Retina (tissue), 1 donor: ENCODE measurements at regions not wholly inside any gene's neighbourhood (a gene's known extent, or its start where the extent isn't known, plus 50 kb on each side); places are given as distances from the start of the nearest gene placed in this dataset.
"Not testable (repeated sequence)": the region's sequence is repeated elsewhere in the genome, so short reads cannot be mapped to it uniquely, and the experiment has no call there.

ENCODE experiments used
- DNase-seq: peaks from one replicate; pipeline ENCODE4 v3.0.0-alpha.2; 2016

- DNase-seq: not testable (repeated sequence)
Measured at GRCh38 chr2:172264820-172265219, 162.1 kb upstream of the DLX2 start.

GRCh38 chr2:172269507-172270244, 157.7 kb upstream of the ITGA6 start:
- not testable (repeated sequence) for DNase-seq

- no peak for DNase-seq
Measured at GRCh38 chr2:172270278-172271079, 156.9 kb upstream of the ITGA6 start.

- DNase-seq: no peak
Measured at GRCh38 chr2:172273910-172274571, 153.3 kb upstream of the ITGA6 start.

GRCh38 chr2:172275239-172275638, 152.1 kb upstream of the ITGA6 start:
- no peak for DNase-seq

GRCh38 chr2:172276961-172277360, 150.4 kb upstream of the ITGA6 start:
- DNase-seq: no peak

- DNase-seq: no peak
Measured at GRCh38 chr2:172278667-172279066, 148.7 kb upstream of the ITGA6 start.

GRCh38 chr2:172279214-172279613, 148.2 kb upstream of the ITGA6 start:
- DNase-seq: no peak

- no peak for DNase-seq
Measured at GRCh38 chr2:172279813-172280212, 147.6 kb upstream of the ITGA6 start.

- no peak for DNase-seq
Measured at GRCh38 chr2:172280571-172281361, 146.6 kb upstream of the ITGA6 start.

GRCh38 chr2:172281648-172282570, 145.5 kb upstream of the ITGA6 start:
- DNase-seq: no peak

- DNase-seq: no peak
Measured at GRCh38 chr2:172282944-172283343, 144.4 kb upstream of the ITGA6 start.

- no peak for DNase-seq
Measured at GRCh38 chr2:172283476-172283875, 143.9 kb upstream of the ITGA6 start.

GRCh38 chr2:172284209-172284608, 143.2 kb upstream of the ITGA6 start:
- DNase-seq: no peak

- peak; percentile 62 for DNase-seq
Measured at GRCh38 chr2:172285010-172285621, 142.3 kb upstream of the ITGA6 start.

GRCh38 chr2:172285760-172286159, 141.6 kb upstream of the ITGA6 start:
- DNase-seq: no peak

- DNase-seq: no peak
Measured at GRCh38 chr2:172287190-172287589, 140.2 kb upstream of the ITGA6 start.

- no peak for DNase-seq
Measured at GRCh38 chr2:172287605-172288315, 139.6 kb upstream of the ITGA6 start.

- DNase-seq: no peak
Measured at GRCh38 chr2:172288603-172289002, 138.8 kb upstream of the ITGA6 start.

- no peak for DNase-seq
Measured at GRCh38 chr2:172293952-172294351, 133.4 kb upstream of the ITGA6 start.

GRCh38 chr2:172294983-172295382, 132.4 kb upstream of the ITGA6 start:
- DNase-seq: no peak
